ENCODE measurements at regions not wholly inside any gene's neighbourhood (a gene's known extent, or its start where the extent isn't known, plus 50 kb on each side); places are given as distances from the start of the nearest gene placed in this dataset.
"Not testable (repeated sequence)": the region's sequence is repeated elsewhere in the genome, so short reads cannot be mapped to it uniquely, and the experiment has no call there.

GRCh38 chr2:150230004-150230403, 257.5 kb downstream of the RND3 start:
- DNase-seq = no peak
- in situ Hi-C loops (cut with MboI; ENCODE audit: low pct_unique_long_range_greater_than_20kb, low sequenced_read_pairs) = no loop called here

- in situ Hi-C loops (cut with MboI; ENCODE audit: low pct_unique_long_range_greater_than_20kb, low sequenced_read_pairs) = no loop called here
Measured at GRCh38 chr2:150228936-150229335, 258.5 kb downstream of the RND3 start.

GRCh38 chr2:150225030-150225429, 262.4 kb downstream of the RND3 start:
- in situ Hi-C loops (cut with MboI; ENCODE audit: low pct_unique_long_range_greater_than_20kb, low sequenced_read_pairs) = no loop called here
- no peak for DNase-seq

More at GRCh38 chr2:150228936-150229335, 258.5 kb downstream of the RND3 start:
- DNase-seq = no peak

- in situ Hi-C loops (cut with MboI; ENCODE audit: low pct_unique_long_range_greater_than_20kb, low sequenced_read_pairs) = no loop called here
- DNase-seq = no peak
Measured at GRCh38 chr2:150224321-150224720, 263.1 kb downstream of the RND3 start.

- in situ Hi-C loops (cut with MboI; ENCODE audit: low pct_unique_long_range_greater_than_20kb, low sequenced_read_pairs) = no loop called here
- no peak for DNase-seq
Measured at GRCh38 chr2:150222942-150223341, 264.5 kb downstream of the RND3 start.

GRCh38 chr2:150222379-150222778, 265.1 kb downstream of the RND3 start:
- in situ Hi-C loops (cut with MboI; ENCODE audit: low pct_unique_long_range_greater_than_20kb, low sequenced_read_pairs) = no loop called here
- no peak for DNase-seq

GRCh38 chr2:150219861-150220260, 267.6 kb downstream of the RND3 start:
- DNase-seq = no peak
- in situ Hi-C loops (cut with MboI; ENCODE audit: low pct_unique_long_range_greater_than_20kb, low sequenced_read_pairs) = no loop called here

GRCh38 chr2:150215041-150215440, 272.4 kb downstream of the RND3 start:
- no peak for DNase-seq
- in situ Hi-C loops (cut with MboI; ENCODE audit: low pct_unique_long_range_greater_than_20kb, low sequenced_read_pairs) = no loop called here

- no peak for DNase-seq
- in situ Hi-C loops (cut with MboI; ENCODE audit: low pct_unique_long_range_greater_than_20kb, low sequenced_read_pairs) = no loop called here
Measured at GRCh38 chr2:150214626-150215025, 272.8 kb downstream of the RND3 start.

GRCh38 chr2:150212722-150213171, 274.7 kb downstream of the RND3 start:
- no peak for DNase-seq
- in situ Hi-C loops (cut with MboI; ENCODE audit: low pct_unique_long_range_greater_than_20kb, low sequenced_read_pairs) = no loop called here

DNA sequence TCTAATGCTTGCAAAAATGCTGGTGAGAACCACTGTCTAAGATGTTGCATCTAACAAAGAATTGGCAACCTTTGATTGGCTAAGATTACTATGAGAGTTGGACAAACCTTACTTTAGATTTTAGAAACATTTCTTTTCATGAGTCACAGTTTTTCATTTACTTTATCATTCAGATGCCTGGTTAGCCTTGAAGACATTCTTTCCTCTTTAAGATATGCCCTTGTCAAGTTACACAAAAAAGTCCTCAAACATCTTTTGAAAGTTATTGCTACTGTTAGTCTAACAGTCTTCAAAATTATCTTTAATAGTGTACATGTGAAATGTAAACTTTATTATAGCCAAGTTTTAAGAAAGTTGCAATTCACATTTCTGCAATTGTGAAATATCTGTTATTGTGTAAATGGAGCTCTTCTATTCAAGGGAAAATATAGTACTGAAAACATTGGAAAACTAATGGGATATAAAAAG, 276.3 kb downstream of the RND3 start:
- in situ Hi-C loops (cut with MboI; ENCODE audit: low pct_unique_long_range_greater_than_20kb, low sequenced_read_pairs) = no loop called here
- no peak for DNase-seq

DNA sequence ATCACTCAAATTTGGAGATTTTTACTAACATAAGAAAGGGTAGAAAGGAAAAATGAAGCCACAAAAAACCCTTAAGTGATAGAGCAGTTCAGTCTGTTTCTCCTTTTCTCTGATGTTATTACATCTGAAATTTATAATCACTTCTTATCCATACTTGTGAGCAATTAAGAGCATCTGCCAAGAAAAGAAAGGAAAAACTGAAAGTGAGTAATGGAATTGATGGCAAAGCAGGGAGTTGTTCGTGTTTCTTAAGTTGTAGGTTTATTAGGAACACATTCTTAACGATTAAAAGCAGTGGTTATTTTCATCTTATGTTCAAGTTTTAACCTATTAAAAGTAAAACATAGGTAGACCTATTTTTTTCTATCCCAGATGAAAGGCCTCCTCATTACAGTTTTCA, 277.7 kb downstream of the RND3 start:
- in situ Hi-C loops (cut with MboI; ENCODE audit: low pct_unique_long_range_greater_than_20kb, low sequenced_read_pairs) = no loop called here
- DNase-seq = no peak

- DNase-seq = no peak
- in situ Hi-C loops (cut with MboI; ENCODE audit: low pct_unique_long_range_greater_than_20kb, low sequenced_read_pairs) = no loop called here
Measured at GRCh38 chr2:150208689-150209088, 278.8 kb downstream of the RND3 start.

- in situ Hi-C loops (cut with MboI; ENCODE audit: low pct_unique_long_range_greater_than_20kb, low sequenced_read_pairs) = no loop called here
- DNase-seq = no peak
Measured at GRCh38 chr2:150207979-150208378, 279.5 kb downstream of the RND3 start.

DNA sequence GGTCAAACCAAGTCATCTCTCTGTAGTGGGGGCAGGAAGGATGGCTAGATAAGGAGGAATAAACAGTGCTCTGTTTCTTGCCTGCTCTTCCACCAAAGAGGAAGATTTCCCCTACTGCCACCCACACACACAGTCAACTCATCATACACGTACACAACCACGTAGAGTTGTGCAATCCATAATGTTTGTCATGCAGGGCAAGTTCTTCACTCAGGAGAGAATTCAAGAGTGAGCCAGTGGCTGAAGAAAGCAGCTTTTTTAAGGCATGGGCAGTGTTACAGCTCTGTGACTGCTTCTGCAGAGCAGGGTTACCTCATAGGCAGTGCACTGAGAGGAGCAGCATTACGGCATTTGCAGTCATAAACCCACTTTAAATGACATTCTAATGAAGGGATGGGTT, 283.0 kb downstream of the RND3 start:
- no peak for DNase-seq
- in situ Hi-C loops (cut with MboI; ENCODE audit: low pct_unique_long_range_greater_than_20kb, low sequenced_read_pairs) = no loop called here

DNA sequence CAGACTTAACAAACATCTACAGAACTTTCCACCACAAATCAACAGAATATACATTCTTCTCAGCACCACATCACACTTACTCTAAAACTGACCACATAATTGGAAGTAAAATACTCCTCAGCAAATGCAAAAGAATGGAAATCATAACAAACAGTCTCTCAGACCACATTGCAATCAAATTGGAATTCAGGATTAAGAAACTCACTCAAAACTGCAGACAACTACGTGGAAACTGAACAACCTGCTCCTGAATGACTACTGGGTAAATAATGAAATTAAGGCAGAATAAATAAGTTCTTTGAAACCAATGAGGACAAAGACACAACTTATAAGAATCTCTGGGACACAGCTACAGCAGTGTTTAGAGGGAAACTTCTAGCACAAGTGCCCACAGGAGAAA, 292.7 kb downstream of the RND3 start:
- DNase-seq; in situ Hi-C loops (cut with MboI; ENCODE audit: low pct_unique_long_range_greater_than_20kb, low sequenced_read_pairs): not testable (repeated sequence)

DNA sequence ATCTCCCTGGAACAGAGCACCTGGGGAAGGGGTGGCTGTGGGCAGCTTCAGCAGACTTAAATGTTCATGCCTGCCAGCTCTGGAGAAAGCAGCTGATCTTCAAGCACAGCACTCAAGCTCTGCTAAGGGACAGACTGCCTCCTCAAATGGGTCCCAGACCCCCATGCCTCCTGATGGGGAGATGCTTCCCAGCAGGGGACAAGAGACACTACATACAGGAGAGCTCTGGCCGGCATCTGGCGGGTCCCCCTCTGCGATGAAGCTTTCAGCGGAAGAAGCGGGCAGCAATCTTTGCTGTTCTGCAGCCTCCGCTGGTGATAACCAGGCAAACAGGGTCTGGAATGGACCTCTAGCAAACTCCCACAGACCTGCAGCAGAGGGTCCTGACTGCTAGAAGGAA, 294.8 kb downstream of the RND3 start:
- no peak for DNase-seq
- in situ Hi-C loops (cut with MboI; ENCODE audit: low pct_unique_long_range_greater_than_20kb, low sequenced_read_pairs) = no loop called here

- in situ Hi-C loops (cut with MboI; ENCODE audit: low pct_unique_long_range_greater_than_20kb, low sequenced_read_pairs) = no loop called here
- no peak for DNase-seq
Measured at GRCh38 chr2:150191349-150191748, 296.1 kb downstream of the RND3 start.

- in situ Hi-C loops (cut with MboI; ENCODE audit: low pct_unique_long_range_greater_than_20kb, low sequenced_read_pairs) = no loop called here
Measured at GRCh38 chr2:150190546-150190945, 296.9 kb downstream of the RND3 start.

GRCh38 chr2:150188800-150189199, 298.7 kb downstream of the RND3 start:
- no peak for DNase-seq
- in situ Hi-C loops (cut with MboI; ENCODE audit: low pct_unique_long_range_greater_than_20kb, low sequenced_read_pairs) = no loop called here

More at GRCh38 chr2:150190546-150190945, 296.9 kb downstream of the RND3 start:
- no peak for DNase-seq

DNA sequence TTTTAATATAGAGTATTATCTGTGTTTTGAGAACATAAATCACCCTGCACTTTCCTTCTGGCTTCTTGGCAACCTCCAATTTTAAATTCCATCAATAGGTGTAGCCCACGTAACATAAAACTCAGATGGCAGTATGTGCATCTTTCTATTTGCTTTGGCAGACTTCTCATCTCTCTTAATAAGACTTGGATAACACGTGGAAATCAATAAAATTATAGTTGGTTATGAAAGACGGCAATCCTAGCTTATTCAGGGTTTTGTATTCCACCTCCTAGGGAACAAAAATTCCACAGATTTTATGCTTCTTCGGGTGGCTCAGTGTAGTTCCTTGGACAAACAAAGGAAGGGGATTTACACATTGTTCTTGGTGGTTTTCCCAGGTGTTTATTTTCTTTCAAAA, 299.3 kb downstream of the RND3 start:
- no peak for DNase-seq
- in situ Hi-C loops (cut with MboI; ENCODE audit: low pct_unique_long_range_greater_than_20kb, low sequenced_read_pairs) = no loop called here

Data from KBM-7 (cell line).